Fibroblast of skin of left biceps (primary cell): ENCODE measurements at regions not wholly inside any gene's neighbourhood (a gene's known extent, or its start where the extent isn't known, plus 50 kb on each side); places are given as distances from the start of the nearest gene placed in this dataset.

Experiments used
- DNase-seq, 2 experiments: peaks; one replicate each; pipeline ENCODE4 v3.0.0-alpha.2; 2013; ENCODE audit warnings: low read depth in 2 of 2

DNA sequence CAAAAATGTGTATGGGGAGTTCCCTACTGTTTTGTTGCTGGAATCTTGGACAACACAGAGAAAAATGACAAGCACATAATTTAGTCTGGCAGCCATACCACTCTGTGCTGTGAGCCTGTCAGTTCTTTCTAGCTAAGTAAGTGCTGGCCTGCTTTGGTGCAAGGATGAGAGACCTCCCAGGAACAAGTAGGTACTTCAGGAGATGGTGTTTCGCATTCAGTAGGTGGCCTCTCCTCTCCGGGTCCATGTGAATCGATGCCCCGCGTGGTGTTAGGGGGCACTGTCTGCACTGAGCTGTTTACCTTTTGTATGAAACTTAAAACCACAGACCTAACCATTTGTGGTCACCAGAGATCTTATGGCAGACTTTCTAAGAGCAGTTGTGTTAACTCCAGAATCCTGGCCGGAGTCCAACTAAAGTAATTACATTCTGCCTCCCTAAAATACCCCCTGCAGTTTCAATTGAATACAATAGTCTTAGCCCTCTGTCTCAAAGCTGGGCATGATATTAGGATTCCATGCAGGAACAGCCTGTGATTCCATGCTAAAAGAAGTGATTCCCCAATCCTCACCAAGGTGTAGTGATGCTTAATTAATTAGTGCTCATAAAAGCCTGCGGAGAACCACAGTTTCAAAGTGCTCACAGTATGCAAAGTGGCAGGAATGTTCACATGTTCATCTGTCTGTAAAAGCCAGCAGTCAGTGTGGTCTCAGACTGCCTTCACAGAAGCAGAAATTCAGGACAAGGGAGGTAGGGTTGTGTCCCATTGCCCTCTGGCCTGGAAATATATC is 64.2 kb downstream of the LLPH start:
- DNase-seq, result peak; percentile 61 to 67

- peak; percentile 54 to 69 for DNase-seq
Observed at GRCh38 chr12:66065641-66066136, 64.9 kb downstream of the LLPH start.

DNA sequence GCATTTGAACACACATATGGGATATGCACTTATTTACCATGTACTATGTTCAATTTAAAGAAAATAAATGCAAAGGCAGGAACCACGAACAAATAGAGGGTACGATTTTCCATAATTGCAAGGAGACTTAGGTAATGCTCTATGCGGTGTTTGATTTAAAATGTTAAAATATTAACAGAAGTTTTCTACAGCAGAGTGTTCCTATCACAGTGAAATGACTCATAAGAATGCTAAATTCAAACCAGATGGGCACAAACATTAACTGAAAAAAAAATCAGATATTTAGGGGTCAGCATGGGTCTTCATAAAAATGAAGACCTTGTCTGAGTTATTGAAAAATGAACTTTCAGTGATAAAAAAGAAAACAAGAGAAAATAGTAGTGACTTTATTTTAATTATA is 65.4 kb downstream of the LLPH start:
- peak in 1 of 2 experiments; percentile 34 for DNase-seq

GRCh38 chr12:66063916-66064315 is 66.6 kb downstream of the LLPH start:
- peak; percentile 54 to 56 for DNase-seq

DNA sequence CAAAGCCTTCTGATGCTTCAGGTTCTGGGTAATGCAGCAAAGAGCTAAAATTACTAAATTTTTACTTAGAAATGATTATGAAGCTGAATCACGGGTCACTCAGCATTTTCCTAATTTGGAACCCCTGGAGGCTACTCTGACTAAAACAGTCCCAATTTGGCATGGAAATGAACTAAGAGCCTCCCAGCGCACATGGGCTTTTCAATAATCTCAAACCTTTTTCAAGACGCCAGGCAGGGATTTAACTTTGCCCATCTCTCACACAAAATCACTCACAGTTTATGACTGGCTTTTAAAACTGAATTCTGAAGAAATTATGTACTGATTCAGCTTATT is 68.3 kb downstream of the LLPH start:
- no peak for DNase-seq

- no peak for DNase-seq
Observed at GRCh38 chr12:66061557-66062289, 68.8 kb downstream of the LLPH start.

- no peak for DNase-seq
Observed at GRCh38 chr12:66061076-66061475, 69.5 kb downstream of the LLPH start.

- no peak for DNase-seq
Observed at GRCh38 chr12:66060163-66060907, 70.2 kb downstream of the LLPH start.

DNA sequence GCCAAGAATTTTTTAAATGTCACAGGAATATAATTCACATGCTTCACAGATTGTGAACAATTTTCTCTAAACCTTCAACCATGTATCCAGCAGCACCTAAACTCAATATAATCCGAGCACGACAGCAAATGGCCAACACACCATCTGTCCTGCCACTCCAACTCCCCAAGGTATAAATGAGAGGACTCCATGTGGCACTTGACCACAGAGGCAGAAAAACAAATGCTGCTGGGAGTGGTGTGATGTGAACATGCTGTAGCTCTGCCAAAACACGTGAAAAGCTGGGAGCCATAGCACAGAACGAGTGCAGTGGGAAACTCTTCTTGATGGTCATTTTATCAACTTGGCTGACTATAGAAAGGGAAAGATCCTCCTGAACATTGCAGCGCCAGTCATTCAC is 70.9 kb downstream of the LLPH start:
- no peak for DNase-seq

DNA sequence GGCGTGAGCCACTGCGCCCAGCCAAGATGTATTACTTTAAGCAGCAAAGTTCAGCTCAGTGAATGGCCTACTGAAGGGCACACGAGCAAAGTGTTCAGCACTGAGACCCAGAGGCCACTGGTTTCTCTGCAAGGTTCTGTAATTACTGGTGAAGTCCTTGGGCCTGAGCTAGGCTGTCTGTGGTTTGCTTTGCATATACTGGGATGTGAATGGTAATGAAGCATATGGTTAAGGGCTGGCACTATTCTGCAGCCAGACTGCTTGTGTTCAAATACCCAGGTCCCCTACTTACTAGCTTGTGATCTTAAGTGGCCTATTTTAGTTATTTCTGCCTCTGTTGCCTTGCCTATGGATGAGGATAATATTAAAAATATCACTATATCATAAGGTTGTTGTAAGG is 72.0 kb downstream of the LLPH start:
- no peak for DNase-seq

- no peak for DNase-seq
Observed at GRCh38 chr12:66055837-66056319, 74.7 kb downstream of the LLPH start.

DNA sequence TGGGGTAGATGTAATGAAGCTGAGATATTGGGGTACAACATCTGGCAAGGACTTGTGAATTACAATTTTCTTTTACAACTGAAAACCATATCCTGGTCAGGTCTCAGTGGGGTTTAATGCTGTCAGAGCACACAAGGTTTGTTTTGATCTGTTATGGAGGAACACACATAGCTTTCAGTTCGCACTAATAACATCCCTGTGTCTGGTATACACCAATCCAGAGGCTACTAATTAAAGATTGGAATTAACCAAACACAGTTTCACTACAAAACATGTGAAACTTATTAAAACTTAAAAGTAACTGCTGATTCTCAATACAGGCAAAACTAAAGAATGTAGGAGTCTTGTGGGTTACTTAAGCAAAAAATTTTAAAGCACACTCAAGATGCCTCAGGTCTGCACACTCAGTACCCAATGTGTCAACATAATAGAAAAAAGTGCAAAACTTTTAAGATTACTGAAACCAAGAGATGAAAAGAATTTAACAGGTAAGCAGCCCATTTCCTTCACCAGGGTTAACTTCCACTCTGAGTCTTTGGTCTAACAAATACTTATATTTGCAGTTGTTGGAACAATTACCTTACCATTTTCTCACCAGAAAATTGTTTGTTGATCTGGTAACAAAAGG is 77.4 kb downstream of the LLPH start:
- DNase-seq, result no peak

GRCh38 chr12:66051361-66051760 is 79.2 kb downstream of the LLPH start:
- DNase-seq, result no peak

DNA sequence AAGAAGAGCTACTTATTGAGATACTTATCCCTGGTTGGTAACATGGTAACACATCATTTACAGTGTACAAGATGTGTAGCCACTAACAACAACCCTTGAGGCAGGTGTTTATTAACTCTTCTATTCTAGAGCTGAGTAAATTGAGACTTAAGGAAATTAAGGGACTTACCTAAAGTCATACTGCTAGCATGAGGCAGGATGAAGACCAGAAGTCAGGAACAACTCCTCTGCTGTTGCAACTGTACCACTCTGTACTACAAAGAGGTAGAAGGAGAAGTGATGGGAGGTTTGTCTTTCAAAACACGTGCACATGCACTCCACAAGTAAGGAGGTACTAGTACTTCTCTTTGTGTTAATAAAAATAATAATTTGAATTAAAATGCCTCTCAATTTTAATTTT is 79.9 kb downstream of the LLPH start:
- DNase-seq, result no peak

DNA sequence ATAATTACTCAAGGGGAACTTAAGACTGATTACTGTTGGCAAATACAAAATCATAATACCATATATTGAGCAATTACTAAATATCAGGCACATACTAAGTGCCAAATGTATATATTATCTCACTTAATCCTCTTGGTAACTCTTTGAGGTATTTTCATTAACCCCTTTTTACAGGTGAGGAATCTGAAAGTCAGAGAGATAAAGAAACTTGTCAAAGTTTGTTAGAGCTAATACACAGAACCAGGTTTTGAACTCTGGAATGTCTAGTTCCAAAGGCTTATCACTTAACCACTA is 80.3 kb downstream of the LLPH start:
- DNase-seq, result no peak

- DNase-seq, result no peak
Observed at GRCh38 chr12:66049538-66050282, 80.8 kb downstream of the LLPH start.

DNA sequence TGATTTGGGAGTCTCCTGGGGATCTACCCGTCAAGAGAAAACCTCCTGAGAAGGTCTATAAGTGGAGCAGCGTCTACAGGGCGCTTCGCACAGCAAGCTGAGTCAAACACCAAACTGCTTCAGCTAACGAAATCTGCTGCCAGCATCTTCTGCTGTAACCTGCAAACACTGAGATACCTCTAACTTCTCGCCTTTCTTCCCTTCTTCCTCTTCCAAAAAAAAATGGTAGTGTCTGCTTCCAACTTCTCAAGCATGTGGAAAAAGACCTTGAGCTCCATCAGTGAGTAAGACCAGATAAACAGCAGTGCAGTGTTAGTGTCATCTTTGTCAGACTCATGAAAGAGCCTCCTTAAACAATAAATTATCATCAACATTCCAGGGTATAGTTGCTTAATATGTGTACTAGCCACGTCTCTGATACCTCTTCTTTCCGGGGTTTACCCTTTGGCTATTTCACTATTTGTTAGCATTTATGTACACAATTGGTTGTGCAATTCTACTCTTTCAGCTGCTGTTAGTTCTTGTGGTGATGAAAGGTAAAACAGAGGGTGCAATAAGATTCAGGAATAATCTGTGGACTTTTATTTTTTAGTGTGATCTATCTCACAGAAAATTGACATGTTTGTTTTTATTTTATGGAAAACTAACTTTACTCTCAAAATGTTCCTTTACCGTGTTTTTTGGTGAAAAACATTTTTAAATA is 81.6 kb downstream of the LLPH start:
- DNase-seq, result no peak

DNA sequence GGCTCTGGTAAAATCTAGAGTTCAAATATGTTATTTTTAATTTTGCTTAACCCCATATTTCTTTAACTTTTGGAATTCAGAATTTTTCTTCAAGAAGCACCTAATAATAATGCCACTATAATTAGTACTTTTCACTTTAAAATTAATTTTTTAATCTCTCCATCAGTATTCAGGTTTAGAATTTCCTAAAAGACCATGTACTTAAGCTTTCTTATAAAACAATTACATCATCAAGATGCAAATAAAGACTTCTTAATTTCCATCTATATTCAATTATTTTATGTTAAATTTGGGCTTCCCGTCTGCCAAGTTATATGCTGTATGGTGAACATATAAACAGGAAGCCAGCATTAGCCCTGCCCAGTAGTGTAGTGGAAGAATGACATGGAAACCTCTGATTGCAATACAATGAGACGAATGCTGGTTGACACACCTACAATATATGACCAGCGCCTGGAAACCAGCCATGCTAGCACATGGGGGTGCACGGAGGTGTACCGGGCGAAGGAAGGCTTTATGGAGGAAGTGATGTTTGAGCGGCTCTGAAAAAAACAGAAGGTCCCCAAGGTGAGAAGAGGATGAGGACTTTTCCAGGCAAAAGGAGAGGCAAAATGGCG is 82.2 kb downstream of the LLPH start:
- DNase-seq, result no peak

DNA sequence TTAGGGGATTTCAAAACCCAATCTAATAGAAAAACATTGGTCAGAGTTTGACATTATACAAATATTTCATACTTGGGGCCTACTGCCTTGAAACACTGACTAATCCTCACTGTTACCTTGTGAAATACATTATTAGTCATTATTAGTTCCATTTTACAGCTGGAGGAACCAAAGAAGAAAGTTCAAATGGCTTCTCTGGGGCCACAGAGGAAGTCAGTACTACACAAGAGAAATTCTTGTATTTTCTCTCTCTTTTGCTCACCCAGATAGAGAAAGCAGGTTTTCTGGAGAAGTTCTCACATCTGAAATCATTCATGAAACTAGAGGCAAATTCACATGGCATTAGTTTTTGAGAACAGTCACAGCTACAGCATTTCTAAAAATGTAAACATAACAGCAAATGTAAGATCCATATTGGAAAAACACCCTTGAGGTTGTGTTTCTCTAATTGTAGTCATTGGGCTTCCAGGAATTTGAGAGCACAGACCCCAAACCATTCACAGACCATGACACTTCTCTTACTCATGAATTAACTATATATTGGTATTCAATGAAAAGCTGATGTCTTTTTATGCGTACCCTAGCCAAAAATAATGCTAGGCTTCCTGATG is 83.0 kb downstream of the LLPH start:
- peak; percentile 66 to 70 for DNase-seq

- DNase-seq, result no peak
Observed at GRCh38 chr12:66045506-66045905, 85.0 kb downstream of the LLPH start.
